Activated T-helper 17 cell treated with anti-CD3 and anti-CD28 coated beads, Interleukin-2, amount 50 U/mL, for 72 hours (primary cell): ENCODE measurements at regions not wholly inside any gene's neighbourhood (a gene's known extent, or its start where the extent isn't known, plus 50 kb on each side); places are given as distances from the start of the nearest gene placed in this dataset.

ENCODE experiments used
- ATAC-seq: fragments of 150-1000 bp; cut with Tn5 transposase; replicated peaks from 2 replicates; pipeline ENCODE4 v1.10.0; 2021; ENCODE audit warnings: mild to moderate bottlenecking, moderate library complexity
- H3K27ac Mint-ChIP-seq: one replicate; pipeline ENCODE4 v1.8.0; 2022; ENCODE audit warnings: mixed read lengths
- H3K27me3 Mint-ChIP-seq: one replicate; pipeline ENCODE4 v1.8.0; 2022; ENCODE audit warnings: mixed read lengths
- H3K36me3 Mint-ChIP-seq: one replicate; pipeline ENCODE4 v1.8.0; 2022; ENCODE audit warnings: low read depth, mild to moderate bottlenecking, mixed read lengths
- H3K4me1 Mint-ChIP-seq: one replicate; pipeline ENCODE4 v1.8.0; 2022; ENCODE audit warnings: mixed read lengths
- H3K4me3 Mint-ChIP-seq: one replicate; pipeline ENCODE4 v1.8.0; 2022; ENCODE audit warnings: mild to moderate bottlenecking, mixed read lengths
- H3K9me3 Mint-ChIP-seq: one replicate; pipeline ENCODE4 v1.8.0; 2022; ENCODE audit warnings: mixed read lengths

DNA sequence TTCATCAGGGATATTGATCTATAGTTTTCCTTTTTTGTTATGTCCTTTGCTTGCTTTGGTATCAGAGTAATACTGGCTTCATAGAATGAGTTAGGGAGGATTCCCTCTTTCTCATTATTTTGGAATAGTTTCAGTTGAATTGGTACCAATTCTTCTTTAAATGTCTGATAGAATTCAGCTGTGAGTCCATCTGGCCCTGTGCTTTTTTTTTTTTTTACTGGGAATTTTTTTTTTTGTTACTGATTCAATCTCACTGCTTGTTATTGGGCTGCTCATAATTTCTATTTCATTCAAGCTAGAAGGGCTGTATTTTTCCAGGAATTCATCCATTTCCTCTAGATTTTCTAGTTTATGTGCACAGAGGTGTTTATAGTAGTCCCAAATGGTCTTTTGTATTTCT, 103.9 kb downstream of the RND3 start:
- H3K27ac Mint-ChIP-seq = no peak overlapping the region
- ATAC-seq = no peak
- no peaks in the 10 kb centered on the region for H3K4me1 Mint-ChIP-seq
- no peaks in the 10 kb centered on the region for H3K27me3 Mint-ChIP-seq
- H3K36me3 Mint-ChIP-seq = no peaks in the 10 kb centered on the region
- H3K9me3 Mint-ChIP-seq = peaks cover 12% of the 10 kb centered on the region
- no peak overlapping the region for H3K4me3 Mint-ChIP-seq

DNA sequence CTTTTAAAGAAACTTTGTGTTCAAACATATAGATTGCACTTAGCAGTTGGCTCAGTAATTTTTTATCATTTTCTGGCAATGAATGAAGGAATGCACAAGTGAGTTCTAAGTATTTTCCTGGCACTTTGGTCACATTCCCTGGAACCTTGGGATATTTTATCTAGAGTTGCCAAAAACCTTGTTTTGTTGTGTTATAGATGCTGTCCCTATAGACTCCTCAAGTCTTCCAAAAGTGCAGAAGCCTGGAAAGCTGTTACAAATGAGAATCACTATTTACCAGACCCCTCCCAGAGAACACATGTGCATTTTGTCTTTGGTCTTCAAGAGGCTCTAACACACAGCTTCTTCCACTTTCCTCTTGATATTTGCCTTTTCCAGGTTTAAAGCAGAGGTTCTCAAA, 108.3 kb downstream of the RND3 start:
- ATAC-seq = no peak
- H3K36me3 Mint-ChIP-seq = no peaks in the 10 kb centered on the region
- H3K27ac Mint-ChIP-seq = no peak overlapping the region
- peaks cover 15% of the 10 kb centered on the region for H3K9me3 Mint-ChIP-seq
- no peaks in the 10 kb centered on the region for H3K27me3 Mint-ChIP-seq
- no peak overlapping the region for H3K4me3 Mint-ChIP-seq
- H3K4me1 Mint-ChIP-seq = no peaks in the 10 kb centered on the region

DNA sequence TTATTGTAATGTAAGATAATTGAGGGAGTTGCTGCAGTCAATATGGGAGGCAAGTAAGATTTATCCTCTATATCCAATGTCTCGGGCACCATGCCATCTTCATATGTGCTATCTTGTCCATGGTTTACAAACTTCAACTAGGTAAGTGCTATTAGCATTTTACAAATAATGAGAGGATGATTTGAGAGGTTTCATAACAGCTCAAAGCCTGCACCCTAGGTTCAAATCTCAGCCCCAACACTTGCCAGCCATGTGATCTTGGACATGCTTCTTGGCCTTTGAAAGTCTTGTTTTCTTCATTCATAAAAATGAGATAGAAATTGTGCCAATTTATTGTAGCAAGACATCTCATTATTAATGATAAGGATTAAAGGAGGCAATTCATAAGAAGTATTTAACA, 108.8 kb downstream of the RND3 start:
- no peaks in the 10 kb centered on the region for H3K36me3 Mint-ChIP-seq
- H3K4me1 Mint-ChIP-seq = no peaks in the 10 kb centered on the region
- ATAC-seq = no peak
- H3K27me3 Mint-ChIP-seq = no peaks in the 10 kb centered on the region
- H3K9me3 Mint-ChIP-seq = peaks cover 15% of the 10 kb centered on the region
- no peak overlapping the region for H3K4me3 Mint-ChIP-seq
- no peak overlapping the region for H3K27ac Mint-ChIP-seq

DNA sequence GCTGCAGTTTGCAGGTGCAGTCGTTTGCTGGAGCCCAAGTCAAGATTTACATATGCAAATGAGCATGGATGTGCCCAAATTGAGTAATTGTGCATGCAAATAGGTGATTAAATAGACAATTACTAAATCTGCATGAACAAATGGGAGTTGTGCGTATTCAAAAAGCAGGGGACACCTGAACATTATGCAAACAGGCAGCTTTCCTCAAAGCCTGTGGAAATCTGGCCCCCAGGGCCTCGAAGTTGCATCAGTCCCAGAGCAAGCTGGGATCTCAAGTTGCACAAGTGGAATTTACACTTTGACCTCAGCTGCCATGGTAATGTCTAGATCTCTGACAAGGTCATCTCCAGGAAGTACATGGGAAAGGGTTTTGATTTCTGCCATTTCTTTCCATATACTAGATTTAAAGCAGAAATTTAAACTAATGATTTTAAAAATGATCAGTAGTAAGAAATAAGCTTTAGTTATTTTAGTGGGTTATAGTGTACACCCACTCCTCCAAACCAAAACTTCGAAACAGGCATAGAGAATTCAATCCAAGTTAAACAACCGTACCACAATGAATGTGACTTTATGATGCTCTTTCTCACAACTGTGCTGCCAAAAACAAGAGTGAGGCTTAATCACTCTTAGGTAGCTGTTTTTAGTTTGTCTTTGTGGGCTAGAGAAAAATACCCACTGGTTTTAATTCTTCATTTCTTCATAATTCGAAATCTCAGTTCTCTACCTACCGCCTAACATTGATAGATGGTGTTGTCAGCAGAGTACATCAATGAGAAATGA, 110.7 kb downstream of the RND3 start:
- no peak overlapping the region for H3K27ac Mint-ChIP-seq
- no peaks in the 10 kb centered on the region for H3K36me3 Mint-ChIP-seq
- ATAC-seq = no peak
- H3K4me1 Mint-ChIP-seq = no peaks in the 10 kb centered on the region
- no peaks in the 10 kb centered on the region for H3K27me3 Mint-ChIP-seq
- H3K4me3 Mint-ChIP-seq = no peak overlapping the region
- H3K9me3 Mint-ChIP-seq = peaks cover 9% of the 10 kb centered on the region

DNA sequence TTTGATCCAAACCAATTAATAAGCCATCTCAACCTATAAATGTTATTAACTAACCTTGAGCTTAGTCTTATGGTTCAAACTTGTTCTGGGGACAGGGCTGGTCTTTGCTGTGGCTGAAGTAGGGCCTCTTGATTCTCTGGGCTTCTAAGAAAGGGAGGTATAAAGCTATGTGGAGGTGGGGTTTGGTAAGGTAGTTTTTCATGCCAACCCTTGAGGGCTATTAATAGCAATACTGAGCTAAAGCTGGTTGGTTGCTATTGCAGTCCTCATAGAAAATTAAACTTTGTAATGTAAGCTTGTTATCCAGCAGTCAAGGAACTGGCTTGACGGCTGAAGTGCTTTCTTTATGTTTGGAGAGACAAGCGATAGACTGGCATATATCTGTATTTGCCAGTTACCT, 112.1 kb downstream of the RND3 start:
- H3K27ac Mint-ChIP-seq = no peak overlapping the region
- no peaks in the 10 kb centered on the region for H3K36me3 Mint-ChIP-seq
- no peak for ATAC-seq
- peaks cover 9% of the 10 kb centered on the region for H3K9me3 Mint-ChIP-seq
- no peaks in the 10 kb centered on the region for H3K27me3 Mint-ChIP-seq
- no peaks in the 10 kb centered on the region for H3K4me1 Mint-ChIP-seq
- no peak overlapping the region for H3K4me3 Mint-ChIP-seq

DNA sequence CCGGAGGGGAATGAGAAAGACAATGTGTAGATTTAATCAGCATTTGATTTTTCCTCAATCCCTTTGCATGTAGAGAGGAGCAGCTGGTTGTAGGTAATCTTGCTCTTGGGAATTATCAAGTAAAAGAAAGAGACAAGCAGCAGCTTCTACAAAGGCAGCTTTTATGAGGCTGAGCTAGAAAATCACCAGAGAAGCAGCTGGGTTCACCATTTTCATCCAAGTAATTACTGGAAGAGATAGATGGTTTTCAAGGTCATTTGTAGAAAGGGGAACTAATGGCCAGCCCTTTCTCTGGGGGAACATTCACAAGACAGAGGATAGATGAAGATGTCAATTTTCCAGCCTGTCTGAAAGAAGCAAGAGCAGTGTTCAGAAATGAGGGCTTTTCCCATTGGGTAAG, 113.0 kb downstream of the RND3 start:
- Mint-ChIP-seq H3K9me3 (peaks cover 9% of the 10 kb centered on the region), H3K4me3 (no peak overlapping the region), H3K4me1 (no peaks in the 10 kb centered on the region), H3K36me3 (no peaks in the 10 kb centered on the region), H3K27me3 (no peaks in the 10 kb centered on the region), H3K27ac (no peak overlapping the region)
- no peak for ATAC-seq

DNA sequence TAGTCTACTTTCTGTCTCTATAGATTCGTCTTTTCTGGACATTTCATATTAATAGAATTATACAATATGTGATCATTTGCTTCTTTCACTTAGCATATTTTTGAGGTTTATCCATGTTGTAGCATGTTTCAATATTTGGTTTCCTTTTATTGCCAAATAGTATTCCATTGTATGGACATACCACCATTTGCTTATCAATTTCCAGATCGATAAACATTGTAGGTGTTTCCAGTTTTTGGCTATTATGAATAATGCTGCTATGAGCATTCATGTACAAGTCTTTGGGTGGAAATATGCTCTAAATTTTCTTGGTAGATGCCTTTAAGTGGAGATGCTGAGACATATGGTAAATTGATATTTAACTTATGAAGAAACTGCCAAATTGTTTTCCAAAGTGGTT, 114.1 kb downstream of the RND3 start:
- Mint-ChIP-seq H3K9me3 (peaks cover 5% of the 10 kb centered on the region), H3K4me1 (no peaks in the 10 kb centered on the region)

DNA sequence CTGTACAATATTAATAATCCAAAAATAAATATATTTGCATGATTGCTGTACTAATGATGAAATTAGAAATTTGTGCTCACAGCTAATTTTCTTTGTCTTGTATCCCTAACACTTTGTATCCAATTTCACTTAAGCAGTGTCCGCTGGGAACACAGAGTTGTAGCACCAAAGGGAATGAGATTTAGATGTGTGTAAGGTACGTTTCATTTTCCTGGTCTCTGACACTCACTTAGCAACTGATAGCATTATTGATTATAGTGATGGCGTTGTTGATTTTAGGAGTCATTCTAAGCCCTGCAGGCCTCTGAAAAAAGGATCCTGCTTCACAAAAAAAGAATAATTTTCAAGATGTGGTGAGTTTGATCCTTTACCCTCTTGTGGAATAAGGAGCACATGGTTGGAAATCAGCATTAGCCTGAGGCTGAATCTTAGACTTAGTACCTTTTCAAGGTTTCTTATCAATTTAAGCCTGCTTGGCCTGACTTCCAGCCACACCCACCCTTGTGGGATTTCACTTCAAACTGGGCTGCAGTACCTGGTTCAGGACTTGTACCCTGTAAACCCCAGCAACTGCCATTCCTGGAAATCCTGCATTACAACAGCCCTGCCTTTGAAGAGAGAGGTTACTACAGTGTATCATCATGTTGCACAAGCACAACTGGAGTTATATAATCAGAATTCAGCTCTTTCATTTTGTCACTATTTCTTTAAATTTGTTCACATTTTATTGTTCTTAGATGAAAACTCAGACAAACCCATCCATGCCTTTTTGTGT, 116.2 kb downstream of the RND3 start:
- Mint-ChIP-seq H3K4me3 (no peak overlapping the region), H3K9me3 (peaks cover 3% of the 10 kb centered on the region), H3K27ac (no peak overlapping the region), H3K4me1 (no peaks in the 10 kb centered on the region), H3K36me3 (no peaks in the 10 kb centered on the region), H3K27me3 (no peaks in the 10 kb centered on the region)
- no peak for ATAC-seq

More for the DNA sequence above, 114.1 kb downstream of the RND3 start:
- Mint-ChIP-seq H3K27me3 (no peaks in the 10 kb centered on the region), H3K4me3 (no peak overlapping the region), H3K27ac (no peak overlapping the region), H3K36me3 (no peaks in the 10 kb centered on the region)
- no peak for ATAC-seq

DNA sequence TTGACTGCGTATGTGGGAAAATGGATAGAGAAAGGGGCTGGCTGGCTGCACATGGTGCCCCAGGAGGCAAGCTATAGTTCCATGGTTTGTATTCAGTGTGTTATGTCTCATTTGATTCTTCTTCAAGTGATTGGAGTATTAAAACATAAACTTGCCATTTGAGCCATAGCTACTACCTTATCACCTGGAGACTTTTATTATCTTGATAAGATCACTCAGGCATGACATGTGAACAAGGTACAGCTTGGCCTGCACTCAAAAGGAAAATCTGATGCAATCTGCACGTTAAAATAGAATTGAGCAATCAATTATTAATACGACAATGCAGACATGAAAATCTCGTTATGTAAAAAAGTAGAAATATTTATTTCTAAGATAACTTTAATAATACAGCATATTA, 116.9 kb downstream of the RND3 start:
- Mint-ChIP-seq H3K4me1 (no peaks in the 10 kb centered on the region), H3K27me3 (no peaks in the 10 kb centered on the region), H3K27ac (no peak overlapping the region), H3K4me3 (no peak overlapping the region), H3K9me3 (peaks cover 3% of the 10 kb centered on the region), H3K36me3 (no peaks in the 10 kb centered on the region)
- ATAC-seq = no peak

DNA sequence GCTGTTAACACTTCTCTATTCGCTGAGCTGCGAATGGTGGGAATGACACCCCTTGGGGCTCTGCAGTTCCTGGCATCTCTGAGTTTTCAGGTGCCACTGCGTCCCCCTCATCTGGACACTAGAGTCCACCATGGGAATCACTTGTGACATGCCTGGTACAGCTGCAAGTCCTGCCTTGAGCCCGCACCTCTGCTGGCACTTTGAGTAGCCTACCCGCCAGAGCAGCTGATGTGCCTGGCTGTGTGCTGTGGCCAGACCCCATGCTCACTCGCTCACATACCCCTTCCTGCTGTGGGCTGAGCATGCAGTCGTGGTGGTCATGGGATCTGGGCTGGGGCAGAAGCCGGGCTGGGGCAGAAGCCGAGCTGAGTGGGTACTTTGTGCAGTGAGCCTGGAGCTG, 117.6 kb downstream of the RND3 start:
- no peaks in the 10 kb centered on the region for H3K36me3 Mint-ChIP-seq

DNA sequence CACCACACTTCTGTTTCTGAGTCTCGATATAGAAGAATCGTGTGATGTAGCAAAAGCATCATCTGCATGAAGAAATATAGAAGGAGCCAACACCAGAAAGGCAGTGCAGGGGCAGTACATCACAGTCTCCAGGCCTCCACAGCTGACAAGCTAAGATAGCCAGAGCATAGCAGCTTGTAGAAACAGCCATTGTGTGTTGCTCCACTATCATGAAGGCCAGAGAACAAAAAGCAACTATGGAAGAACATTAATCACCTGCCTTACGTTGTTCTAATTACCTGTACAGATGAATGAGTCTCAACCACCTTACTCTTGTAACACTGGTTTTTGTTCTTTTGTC, 129.0 kb downstream of the RND3 start:
- no peak overlapping the region for H3K4me3 Mint-ChIP-seq
- no peaks in the 10 kb centered on the region for H3K36me3 Mint-ChIP-seq
- no peaks in the 10 kb centered on the region for H3K4me1 Mint-ChIP-seq
- H3K27ac Mint-ChIP-seq = no peak overlapping the region
- ATAC-seq = no peak
- peaks cover 6% of the 10 kb centered on the region for H3K9me3 Mint-ChIP-seq
- no peaks in the 10 kb centered on the region for H3K27me3 Mint-ChIP-seq

More for the DNA sequence above, 117.6 kb downstream of the RND3 start:
- H3K4me1 Mint-ChIP-seq = no peaks in the 10 kb centered on the region
- H3K27me3 Mint-ChIP-seq = no peaks in the 10 kb centered on the region
- ATAC-seq = no peak
- no peak overlapping the region for H3K4me3 Mint-ChIP-seq
- H3K9me3 Mint-ChIP-seq = peaks cover 3% of the 10 kb centered on the region
- no peak overlapping the region for H3K27ac Mint-ChIP-seq

DNA sequence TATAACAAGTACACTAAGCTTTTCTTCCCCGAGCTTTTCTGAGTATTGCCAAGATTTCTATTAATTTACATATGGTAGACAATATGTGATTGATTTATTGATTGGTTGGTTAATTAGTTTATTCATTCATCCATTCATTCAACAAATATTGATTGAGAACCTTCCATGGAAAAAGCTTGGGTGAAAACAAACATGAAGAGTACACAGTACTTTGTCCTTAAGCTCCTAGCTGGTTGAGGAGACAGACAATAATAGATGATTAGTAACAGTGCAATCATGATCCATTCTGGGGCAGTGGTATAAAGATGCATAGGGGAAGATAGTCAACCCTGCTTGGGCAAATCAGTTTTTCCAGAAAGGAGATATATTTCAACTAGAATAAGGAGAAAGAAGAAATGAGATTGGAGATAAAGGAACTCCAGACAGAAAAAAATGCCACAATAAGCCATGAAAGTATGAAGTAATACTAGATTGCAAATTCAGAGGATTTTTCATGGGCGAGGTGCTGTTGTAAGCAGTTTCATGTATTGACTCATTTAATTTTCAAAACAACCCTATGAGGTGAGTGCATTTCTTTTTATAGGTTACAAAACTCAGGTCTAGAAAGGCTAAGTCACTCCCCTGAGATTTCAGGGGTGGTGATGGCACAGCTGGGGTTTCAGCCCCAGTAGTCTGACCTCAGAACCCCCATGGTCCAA, 129.5 kb downstream of the RND3 start:
- H3K36me3 Mint-ChIP-seq = no peaks in the 10 kb centered on the region
- H3K4me1 Mint-ChIP-seq = no peaks in the 10 kb centered on the region
- H3K9me3 Mint-ChIP-seq = peaks cover 6% of the 10 kb centered on the region
- no peak overlapping the region for H3K4me3 Mint-ChIP-seq
- H3K27ac Mint-ChIP-seq = no peak overlapping the region
- no peaks in the 10 kb centered on the region for H3K27me3 Mint-ChIP-seq
- ATAC-seq = no peak

DNA sequence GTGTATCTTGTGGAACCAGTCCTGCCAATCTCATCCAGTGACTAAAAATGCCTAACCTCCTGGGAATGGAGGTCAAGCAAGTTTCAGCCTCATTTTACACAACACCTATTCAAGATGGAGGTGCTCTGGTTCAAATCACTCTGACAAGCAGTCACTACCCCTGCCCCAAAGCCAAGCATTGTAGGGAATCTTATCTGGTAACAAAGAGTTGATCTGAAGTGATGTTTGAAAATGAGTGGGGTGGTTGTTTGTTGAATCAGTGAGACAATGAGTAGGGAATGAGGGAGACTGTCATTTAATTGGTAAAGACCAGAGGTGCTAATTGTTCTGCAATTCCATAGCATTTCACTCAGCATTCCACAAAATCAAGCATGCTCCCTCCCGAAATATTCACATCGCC, 132.0 kb downstream of the RND3 start:
- H3K9me3 Mint-ChIP-seq = peaks cover 6% of the 10 kb centered on the region
- no peak for ATAC-seq
- no peaks in the 10 kb centered on the region for H3K4me1 Mint-ChIP-seq
- no peaks in the 10 kb centered on the region for H3K36me3 Mint-ChIP-seq
- no peak overlapping the region for H3K27ac Mint-ChIP-seq
- H3K4me3 Mint-ChIP-seq = no peak overlapping the region
- H3K27me3 Mint-ChIP-seq = no peaks in the 10 kb centered on the region

DNA sequence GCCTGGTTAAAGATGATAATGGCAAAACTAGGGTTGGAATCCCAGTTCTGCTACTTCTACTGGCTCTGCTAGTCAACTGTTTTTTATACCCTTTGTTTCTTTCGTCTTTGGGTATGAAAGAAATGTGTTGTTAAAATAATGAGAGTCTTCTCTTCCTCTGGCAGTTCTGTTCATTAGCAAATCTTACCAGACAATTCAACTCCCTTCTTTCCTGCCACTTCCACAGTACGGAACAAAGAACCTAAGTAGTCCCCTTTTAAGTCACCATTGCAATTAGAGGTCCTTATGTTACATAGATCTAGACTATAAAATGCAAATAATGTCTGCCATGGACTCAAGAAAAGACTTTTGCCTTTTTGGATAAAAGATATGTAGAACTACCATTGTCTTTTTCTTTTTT, 134.1 kb downstream of the RND3 start:
- H3K27me3 Mint-ChIP-seq = no peaks in the 10 kb centered on the region

DNA sequence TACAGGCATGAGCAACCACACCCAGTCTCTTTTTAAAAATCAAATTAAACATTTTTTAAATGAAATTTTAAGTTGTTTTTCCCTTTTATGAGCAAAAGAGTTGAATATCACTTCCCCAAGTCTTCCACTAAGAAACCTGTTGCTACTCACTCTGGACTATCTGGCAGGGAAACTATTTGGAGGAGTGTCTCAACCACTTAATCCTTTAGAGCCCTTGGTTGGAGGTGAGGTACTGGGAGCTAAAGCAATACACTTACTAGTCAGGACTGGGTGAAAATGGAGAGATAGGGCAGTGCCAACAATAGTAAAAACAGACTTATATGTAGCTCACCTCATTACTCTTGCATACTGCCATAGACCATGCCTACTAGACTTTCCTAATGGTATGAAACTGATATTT, 135.5 kb downstream of the RND3 start:
- no peak overlapping the region for H3K27ac Mint-ChIP-seq
- H3K36me3 Mint-ChIP-seq = no peaks in the 10 kb centered on the region
- H3K27me3 Mint-ChIP-seq = no peaks in the 10 kb centered on the region
- H3K4me3 Mint-ChIP-seq = no peak overlapping the region
- no peaks in the 10 kb centered on the region for H3K4me1 Mint-ChIP-seq
- peaks cover 10% of the 10 kb centered on the region for H3K9me3 Mint-ChIP-seq
- no peak for ATAC-seq

More for the DNA sequence above, 134.1 kb downstream of the RND3 start:
- Mint-ChIP-seq H3K4me3 (no peak overlapping the region), H3K9me3 (peaks cover 8% of the 10 kb centered on the region), H3K4me1 (no peaks in the 10 kb centered on the region), H3K27ac (no peak overlapping the region), H3K36me3 (no peaks in the 10 kb centered on the region)
- ATAC-seq = no peak
